ENCODE measurements at regions not wholly inside any gene's neighbourhood (a gene's known extent, or its start where the extent isn't known, plus 50 kb on each side); places are given as distances from the start of the nearest gene placed in this dataset.

GRCh38 chr4:35604252-35604651, 640.1 kb downstream of the ARAP2 start:
- no peak for TF ChIP-seq EGR1 (IDR thresholded peaks at IDR 0.05; ENCODE audit: borderline replicate concordance, low read depth, low read length)
- TF ChIP-seq, protein P1, sequence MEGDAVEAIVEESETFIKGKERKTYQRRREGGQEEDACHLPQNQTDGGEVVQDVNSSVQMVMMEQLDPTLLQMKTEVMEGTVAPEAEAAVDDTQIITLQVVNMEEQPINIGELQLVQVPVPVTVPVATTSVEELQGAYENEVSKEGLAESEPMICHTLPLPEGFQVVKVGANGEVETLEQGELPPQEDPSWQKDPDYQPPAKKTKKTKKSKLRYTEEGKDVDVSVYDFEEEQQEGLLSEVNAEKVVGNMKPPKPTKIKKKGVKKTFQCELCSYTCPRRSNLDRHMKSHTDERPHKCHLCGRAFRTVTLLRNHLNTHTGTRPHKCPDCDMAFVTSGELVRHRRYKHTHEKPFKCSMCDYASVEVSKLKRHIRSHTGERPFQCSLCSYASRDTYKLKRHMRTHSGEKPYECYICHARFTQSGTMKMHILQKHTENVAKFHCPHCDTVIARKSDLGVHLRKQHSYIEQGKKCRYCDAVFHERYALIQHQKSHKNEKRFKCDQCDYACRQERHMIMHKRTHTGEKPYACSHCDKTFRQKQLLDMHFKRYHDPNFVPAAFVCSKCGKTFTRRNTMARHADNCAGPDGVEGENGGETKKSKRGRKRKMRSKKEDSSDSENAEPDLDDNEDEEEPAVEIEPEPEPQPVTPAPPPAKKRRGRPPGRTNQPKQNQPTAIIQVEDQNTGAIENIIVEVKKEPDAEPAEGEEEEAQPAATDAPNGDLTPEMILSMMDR (IDR thresholded peaks at IDR 0.05; ENCODE audit: control extremely low read depth in 1 of 3, insufficient read depth in 1 of 3, low read depth in 1 of 3, low read length in 3 of 3): no peak
- no peak for TF ChIP-seq EP300 (IDR thresholded peaks at IDR 0.05; ENCODE audit: borderline replicate concordance in 1 of 2, low read depth in 2 of 2, low read length in 2 of 2)
- no peak for TF ChIP-seq EZH2 (IDR thresholded peaks at IDR 0.05; ENCODE audit: low read depth, low read length, severe bottlenecking)
- TF ChIP-seq, protein P2, sequence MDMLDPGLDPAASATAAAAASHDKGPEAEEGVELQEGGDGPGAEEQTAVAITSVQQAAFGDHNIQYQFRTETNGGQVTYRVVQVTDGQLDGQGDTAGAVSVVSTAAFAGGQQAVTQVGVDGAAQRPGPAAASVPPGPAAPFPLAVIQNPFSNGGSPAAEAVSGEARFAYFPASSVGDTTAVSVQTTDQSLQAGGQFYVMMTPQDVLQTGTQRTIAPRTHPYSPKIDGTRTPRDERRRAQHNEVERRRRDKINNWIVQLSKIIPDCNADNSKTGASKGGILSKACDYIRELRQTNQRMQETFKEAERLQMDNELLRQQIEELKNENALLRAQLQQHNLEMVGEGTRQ (IDR thresholded peaks at IDR 0.05; ENCODE audit: low read length): no peak
